ENCODE measurements at regions not wholly inside any gene's neighbourhood (a gene's known extent, or its start where the extent isn't known, plus 50 kb on each side); places are given as distances from the start of the nearest gene placed in this dataset.
"Not testable (repeated sequence)": the region's sequence is repeated elsewhere in the genome, so short reads cannot be mapped to it uniquely, and the experiment has no call there.

- not testable (repeated sequence) for DNase-seq (ENCODE audit: low spot score)
Measured at GRCh38 chr6:26720663-26721218, 61.2 kb upstream of the ZNF322 start.

GRCh38 chr6:26730019-26730766 is 70.6 kb upstream of the ZNF322 start:
- DNase-seq (ENCODE audit: low spot score): not testable (repeated sequence)

DNA sequence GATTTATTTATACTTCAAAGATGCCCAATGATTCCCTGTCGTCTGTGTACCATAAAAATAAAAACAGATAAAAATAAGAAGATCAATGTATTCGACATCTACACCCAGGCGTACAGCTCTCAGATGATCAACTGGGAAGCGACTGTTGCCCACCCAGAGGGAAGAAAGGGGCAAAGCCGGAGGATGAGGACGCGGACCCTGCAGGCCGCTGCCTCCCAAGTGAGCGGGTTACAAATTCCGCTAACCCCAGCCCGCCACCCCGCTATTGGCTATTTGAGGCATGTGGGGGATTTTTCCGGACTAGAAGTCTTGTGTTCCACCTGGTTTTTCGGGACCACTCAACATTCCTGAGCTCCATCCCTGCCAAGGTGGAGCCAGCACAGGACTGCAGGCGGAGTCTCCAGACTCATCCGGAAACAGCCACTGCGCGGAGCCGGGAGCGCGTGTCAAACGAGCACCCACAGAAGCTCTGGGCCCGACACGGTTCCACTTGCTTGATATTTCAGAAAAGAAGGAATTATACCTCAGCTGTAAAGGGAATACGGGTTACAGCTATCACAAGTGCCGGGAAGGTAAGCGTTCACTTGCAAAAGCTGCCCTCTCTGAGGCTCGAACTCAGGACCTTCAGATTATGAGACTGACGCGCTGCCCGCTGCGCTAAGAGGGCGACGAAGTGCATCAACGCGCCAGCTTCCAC is 75.4 kb upstream of the ZNF322 start:
- not testable (repeated sequence) for DNase-seq (ENCODE audit: low spot score)

GRCh38 chr6:26739811-26740210 is 80.3 kb upstream of the ZNF322 start:
- no peak for DNase-seq (ENCODE audit: low spot score)

DNA sequence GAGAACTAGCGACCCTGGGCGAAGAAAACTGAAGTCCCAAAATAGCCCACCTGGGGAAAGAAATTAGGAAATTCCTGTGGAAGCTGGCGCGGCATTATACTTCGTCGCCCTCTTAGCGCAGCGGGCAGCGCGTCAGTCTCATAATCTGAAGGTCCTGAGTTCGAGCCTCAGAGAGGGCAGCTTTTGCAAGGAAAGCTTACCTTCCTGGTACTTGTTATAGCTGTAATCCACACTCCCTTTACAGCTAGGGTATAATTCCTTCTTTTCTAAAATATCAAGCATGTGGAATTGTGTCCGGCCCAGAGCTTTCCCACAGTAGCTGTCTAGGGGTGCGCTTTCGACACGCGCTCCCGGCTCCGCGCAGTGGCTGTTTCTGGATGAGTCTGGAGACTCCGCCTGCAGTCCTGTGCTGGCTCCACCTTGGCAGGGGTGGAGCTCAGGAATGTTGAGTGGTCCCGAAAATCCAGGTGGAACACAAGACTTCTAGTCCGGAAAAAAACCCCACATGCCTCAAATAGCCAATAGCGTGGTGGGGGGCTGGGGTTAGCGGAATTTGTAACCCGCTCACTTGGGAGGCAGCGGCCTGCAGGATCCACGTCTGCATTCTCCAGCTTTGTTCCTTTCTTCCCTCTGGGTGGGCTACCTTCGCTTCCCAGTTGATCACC is 83.7 kb upstream of the ZNF322 start:
- DNase-seq (ENCODE audit: low spot score): peak; percentile 66

DNA sequence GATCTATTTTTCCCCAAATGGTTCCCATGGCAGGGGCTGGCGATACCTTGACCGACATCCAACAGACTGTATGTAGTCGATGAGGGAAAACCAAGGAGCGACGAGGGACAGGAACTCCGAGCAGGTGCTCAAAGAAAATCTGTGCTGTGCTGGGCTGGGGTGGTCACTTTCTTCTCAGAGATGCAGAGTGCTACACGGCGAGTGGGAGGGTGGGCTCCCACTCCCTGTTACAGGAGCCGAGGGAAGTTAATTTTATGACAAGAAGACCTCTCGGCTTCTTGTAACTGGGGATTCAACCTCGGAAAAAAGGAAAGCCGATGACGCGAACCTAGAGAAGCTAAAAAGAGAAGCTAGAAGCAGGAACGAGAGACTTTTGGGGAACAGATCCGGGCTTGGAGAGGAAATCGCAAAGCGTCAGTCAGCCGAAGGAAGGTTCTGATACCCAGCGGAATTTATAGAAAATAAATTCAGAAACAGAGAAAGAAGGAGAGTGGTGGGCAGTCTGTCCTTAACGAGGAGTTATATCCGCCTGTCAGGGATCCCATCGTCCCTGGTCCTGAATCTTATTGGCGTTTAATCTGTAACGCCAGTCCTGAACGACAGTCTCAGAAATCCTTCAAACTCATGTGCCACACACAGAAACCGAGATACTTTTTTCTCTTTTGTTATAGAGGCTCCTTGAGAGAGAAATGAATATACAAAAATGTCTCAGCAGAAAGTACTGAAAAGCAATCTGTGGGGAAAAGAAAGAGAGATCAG is 84.6 kb upstream of the ZNF322 start:
- DNase-seq (ENCODE audit: low spot score): no peak

GRCh38 chr6:26744837-26745282 is 85.3 kb upstream of the ZNF322 start:
- DNase-seq (ENCODE audit: low spot score): not testable (repeated sequence)

- DNase-seq (ENCODE audit: low spot score): not testable (repeated sequence)
Measured at GRCh38 chr6:26745964-26746363, 86.4 kb upstream of the ZNF322 start.

DNA sequence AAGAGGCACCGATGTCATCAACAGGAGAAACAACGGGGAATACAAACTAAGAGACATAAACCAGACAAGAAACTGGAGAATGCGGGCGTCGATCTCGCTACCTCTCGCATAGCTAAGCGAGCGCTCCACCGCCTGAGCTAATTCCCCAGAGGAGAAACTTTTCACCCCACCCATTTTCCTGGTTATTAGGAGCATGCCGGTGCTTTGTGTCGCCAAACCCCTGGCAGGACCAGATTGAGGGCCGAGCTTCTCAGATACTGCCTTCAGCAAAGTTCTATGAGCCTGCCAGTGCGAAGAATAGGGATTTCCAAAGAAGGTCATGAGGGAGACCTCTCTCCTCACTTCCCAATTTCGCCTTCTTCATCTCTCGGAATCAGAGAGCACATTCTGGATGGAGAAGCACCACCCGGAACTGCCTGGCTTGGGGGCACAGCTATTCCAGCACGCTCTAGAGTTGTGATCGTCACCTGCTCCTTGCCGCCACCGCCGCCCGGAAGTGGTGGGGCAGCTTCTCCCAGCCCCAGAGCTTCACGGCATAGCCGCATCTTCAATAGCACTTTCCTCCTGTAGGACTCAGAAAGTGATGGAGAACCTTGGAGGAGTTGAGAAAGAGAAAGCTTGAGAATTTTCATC is 89.7 kb upstream of the ZNF322 start:
- not testable (repeated sequence) for DNase-seq (ENCODE audit: low spot score)

DNA sequence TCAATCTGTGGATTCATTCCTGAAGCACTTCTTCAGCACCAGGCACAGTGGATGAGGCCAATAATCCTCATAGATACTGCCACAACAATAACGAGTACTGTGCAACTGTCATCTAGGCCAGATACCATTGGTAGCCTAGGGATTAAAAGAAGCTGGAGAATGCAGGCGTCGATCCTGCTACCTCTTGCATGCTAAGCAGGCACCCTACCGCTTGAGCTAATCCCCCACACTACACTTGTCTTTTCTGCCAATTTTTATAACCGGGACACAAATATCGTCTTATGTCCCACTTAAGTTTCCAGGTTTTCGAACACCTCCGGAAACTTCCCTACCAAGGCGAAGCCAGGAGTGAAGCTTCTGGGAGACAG is 90.2 kb upstream of the ZNF322 start:
- not testable (repeated sequence) for DNase-seq (ENCODE audit: low spot score)

DNA sequence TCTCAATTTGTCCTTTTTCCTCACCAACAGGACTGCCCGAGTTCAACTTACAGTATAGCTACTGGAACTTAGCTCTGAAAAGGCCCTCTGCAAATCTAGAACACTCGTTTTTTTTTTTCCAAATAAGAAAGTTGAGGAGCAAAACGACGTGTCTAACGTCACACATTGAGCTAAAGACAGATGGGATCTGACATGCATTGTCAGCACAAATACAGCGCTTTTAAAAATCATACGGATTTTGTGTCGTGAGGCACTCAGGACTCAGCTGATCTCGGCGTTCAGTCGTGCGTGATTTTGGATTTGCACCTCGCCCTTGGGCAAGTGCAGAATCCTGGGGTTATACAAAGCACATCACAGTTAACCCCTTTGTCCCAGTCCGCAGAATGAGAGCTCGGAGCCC is 94.7 kb upstream of the ZNF322 start:
- DNase-seq (ENCODE audit: low spot score): no peak

DNA sequence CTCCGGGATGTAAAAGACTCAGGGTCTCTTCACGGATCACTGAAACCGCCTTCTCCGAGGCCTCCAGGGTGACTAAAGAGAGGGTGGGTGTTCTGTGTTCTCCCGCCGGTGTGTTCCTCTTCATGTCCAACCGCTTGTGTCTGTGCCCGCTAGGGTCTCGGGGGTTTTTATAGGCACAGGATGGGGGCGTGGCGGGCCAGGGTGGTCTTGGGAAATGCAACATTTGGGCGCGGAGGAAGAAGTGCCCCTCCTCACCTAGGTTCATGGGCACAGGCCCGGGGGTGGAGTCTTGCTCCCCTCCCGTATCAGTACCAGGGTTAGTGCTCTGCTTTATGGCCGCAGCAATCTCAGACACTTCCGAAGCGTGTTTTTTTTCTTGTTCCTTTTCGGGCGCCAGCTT is 95.3 kb upstream of the ZNF322 start:
- not testable (repeated sequence) for DNase-seq (ENCODE audit: low spot score)

DNA sequence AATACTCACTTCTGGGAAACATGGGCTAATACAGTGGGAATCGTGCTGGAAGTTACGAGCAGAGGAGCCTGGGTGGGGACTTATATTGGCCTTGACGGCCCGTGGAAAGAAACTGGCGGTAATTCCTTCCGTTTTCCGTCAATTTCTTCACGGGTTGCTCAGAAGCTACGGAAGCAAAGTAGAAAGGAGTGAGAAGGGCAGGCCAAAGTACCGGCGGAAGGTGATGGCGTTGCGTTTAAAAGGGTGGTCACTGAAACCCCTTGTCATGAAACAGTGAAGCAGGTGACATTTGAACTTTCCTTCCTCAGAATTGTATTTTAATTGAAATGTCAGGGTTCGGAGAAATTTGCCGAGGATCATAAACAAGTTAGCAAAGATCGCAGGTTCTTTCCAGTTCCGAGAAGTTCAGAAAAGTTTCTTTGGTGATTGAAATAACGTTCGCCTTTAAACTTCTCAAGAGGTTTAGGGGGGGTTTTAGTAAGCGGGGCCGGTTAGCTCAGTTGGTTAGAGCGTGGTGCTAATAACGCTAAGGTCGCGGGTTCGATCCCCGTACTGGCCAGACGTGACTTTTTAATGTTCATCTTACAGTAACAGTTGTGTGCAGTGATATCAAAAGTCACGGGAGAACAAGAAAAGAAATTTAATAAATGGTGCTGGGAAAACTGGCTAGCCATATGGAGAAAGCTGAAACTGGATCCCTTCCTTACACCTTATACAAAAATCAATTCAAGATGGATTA is 96.7 kb upstream of the ZNF322 start:
- peak; percentile 37 for DNase-seq (ENCODE audit: low spot score)

GRCh38 chr6:26766203-26766902 is 106.8 kb upstream of the ZNF322 start:
- DNase-seq (ENCODE audit: low spot score): not testable (repeated sequence)

- DNase-seq (ENCODE audit: low spot score): not testable (repeated sequence)
Measured at GRCh38 chr6:26770941-26771666, 111.6 kb upstream of the ZNF322 start.

DNA sequence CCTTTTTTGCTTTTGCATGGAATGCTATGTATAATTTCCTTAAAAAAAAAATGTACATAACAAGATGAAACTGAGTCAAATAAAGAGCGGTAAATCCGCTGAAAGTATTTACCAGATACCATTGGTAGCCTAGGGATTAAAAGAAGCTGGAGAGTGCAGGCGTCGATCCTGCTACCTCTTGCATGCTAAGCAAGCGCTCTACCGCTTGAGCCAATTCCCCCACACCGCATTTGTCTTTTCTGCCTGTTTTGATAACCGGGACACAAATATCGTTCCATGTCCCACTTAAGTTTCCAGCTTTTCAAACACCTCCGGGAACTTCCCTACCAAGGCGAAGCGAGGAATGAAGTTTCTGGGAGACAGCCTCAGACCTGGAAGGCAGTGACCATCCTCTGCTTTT is 113.9 kb upstream of the ZNF322 start:
- not testable (repeated sequence) for DNase-seq (ENCODE audit: low spot score)

DNA sequence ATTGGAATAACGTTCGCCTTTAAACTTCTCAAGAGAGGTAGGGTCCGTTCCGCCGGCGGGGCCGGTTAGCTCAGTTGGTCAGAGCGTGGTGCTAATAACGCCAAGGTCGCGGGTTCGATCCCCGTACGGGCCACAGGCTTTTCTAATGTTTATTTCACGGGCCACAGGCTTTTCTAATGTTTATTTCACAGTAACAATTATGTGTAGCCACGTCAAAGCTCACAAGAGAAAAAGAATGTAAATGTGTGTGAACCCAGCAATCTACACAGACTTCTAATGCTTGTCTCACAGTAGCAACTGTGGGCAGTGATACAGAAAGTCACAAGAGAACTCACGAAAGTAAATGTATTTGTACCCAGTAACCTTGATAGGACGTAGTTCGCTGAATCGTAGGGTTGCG is 121.0 kb upstream of the ZNF322 start:
- DNase-seq (ENCODE audit: low spot score): not testable (repeated sequence)

- not testable (repeated sequence) for DNase-seq (ENCODE audit: low spot score)
Measured at GRCh38 chr6:26795474-26796307, 136.1 kb upstream of the ZNF322 start.
